VCaP (cell line): ENCODE measurements at regions not wholly inside any gene's neighbourhood (a gene's known extent, or its start where the extent isn't known, plus 50 kb on each side); places are given as distances from the start of the nearest gene placed in this dataset.

ENCODE experiments used
- H3K27ac ChIP-seq: fragments of 450-650 bp; 2 replicates; pipeline ENCODE4 v1.5.1; 2017
- TF ChIP-seq, protein P1 (sequence below): fragments of 450-650 bp; conservative IDR thresholded peaks from 2 replicates; pipeline ENCODE4 v1.5.1; 2017; ENCODE audit warnings: mild to moderate bottlenecking, moderate library complexity

DNA sequence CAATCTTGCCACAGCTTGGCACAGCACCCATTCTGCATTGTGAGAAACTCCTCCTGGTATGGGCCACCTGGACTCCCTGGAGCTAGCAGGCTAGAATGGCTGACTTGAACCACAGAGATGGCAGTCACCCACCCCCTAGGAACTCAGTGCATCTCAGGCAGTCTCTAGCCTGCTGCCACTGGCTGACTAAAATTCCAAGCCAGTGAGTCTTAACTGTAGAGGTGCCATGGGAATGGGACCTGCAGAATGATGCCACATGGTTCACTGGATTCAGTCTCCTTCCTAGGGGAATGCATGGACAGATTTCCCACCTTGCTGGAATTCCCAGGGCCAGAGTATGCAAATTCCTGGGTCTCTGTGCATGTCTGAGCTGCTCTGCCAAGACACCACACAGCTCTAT is 382.9 kb downstream of the MAN2A1 start:
- no peak overlapping the region for H3K27ac ChIP-seq

DNA sequence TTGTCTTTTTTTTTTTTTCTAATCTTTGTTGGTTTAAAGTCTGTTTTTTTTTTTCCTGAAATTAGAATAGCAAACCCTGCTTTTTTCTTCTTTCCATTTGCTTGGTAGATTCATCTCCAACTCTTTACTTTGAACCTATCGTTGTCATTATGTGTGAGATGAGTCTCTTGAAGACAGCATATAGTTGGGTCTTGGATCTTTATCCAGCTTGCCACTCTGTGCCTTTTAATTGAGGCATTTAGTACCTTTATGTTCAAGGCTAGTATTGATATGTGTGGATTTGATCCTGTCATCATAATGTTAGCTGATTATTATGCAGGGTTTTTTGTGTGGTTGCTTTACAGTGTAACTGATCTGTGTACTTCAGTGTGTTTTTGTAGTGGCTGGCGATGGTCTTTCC is 383.8 kb downstream of the MAN2A1 start:
- no peak overlapping the region for H3K27ac ChIP-seq
- TF ChIP-seq, protein P1, sequence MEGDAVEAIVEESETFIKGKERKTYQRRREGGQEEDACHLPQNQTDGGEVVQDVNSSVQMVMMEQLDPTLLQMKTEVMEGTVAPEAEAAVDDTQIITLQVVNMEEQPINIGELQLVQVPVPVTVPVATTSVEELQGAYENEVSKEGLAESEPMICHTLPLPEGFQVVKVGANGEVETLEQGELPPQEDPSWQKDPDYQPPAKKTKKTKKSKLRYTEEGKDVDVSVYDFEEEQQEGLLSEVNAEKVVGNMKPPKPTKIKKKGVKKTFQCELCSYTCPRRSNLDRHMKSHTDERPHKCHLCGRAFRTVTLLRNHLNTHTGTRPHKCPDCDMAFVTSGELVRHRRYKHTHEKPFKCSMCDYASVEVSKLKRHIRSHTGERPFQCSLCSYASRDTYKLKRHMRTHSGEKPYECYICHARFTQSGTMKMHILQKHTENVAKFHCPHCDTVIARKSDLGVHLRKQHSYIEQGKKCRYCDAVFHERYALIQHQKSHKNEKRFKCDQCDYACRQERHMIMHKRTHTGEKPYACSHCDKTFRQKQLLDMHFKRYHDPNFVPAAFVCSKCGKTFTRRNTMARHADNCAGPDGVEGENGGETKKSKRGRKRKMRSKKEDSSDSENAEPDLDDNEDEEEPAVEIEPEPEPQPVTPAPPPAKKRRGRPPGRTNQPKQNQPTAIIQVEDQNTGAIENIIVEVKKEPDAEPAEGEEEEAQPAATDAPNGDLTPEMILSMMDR, result no peak

More for the DNA sequence above, 382.9 kb downstream of the MAN2A1 start:
- TF ChIP-seq, protein P1, result no peak

DNA sequence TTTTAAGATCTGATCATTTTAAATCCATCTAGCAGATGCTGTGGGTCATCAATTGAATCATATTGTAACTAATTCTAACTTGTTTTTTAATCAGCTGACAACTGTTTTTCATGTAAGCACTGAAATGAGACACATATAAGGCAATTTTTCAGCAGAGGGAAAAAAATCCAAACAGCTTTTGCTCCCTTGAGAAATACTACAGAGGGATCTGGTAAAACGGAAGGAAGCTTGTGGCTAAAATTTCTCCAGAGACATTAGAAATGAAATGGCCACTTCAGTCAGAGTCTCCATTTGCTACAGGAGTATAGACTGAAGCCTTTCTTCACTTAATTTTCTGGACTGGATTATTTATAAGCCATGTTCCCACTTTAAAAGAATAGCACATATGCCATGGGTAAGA is 385.9 kb downstream of the MAN2A1 start:
- TF ChIP-seq, protein P1, result no peak
- H3K27ac ChIP-seq, result no peak overlapping the region

DNA sequence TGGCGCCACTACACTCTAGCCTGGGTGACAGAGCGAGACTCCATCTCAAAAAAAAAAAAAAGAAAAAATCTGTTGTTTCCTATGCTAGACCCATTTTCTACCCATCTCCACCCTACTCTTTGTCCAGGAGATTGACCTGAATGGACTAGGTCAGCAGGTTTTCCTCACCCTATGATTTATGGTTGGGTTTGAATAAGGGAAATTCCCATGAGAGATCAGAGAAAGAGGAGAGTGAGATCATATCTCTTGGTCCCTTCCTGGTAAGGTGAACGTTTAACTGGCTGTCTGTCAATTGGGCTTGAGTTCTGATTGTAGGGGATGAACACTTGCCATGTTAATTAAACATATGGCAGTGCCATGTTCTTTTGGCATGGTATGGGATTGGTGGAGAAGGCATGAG is 387.4 kb downstream of the MAN2A1 start:
- TF ChIP-seq, protein P1, result no peak
- no peak overlapping the region for H3K27ac ChIP-seq

DNA sequence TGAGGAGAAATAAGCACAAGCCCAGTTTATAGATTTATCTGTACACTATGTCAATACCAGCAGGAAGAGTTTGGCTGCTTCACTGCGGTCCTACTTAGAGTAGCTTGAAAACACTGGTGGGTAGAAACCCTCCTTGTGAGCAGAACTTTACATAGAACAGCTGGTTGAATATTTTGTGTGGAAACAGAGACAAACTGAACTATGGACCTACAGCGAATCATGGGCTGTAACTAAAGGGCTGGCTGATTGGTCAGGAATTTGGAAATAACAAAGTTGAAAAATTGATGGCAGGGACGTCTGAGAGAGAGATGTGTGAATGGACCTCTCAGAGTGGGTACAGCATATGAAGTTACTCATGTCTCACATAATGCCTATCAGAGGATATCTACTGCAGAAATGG is 392.5 kb downstream of the MAN2A1 start:
- no peak overlapping the region for H3K27ac ChIP-seq
- TF ChIP-seq, protein P1, result no peak

DNA sequence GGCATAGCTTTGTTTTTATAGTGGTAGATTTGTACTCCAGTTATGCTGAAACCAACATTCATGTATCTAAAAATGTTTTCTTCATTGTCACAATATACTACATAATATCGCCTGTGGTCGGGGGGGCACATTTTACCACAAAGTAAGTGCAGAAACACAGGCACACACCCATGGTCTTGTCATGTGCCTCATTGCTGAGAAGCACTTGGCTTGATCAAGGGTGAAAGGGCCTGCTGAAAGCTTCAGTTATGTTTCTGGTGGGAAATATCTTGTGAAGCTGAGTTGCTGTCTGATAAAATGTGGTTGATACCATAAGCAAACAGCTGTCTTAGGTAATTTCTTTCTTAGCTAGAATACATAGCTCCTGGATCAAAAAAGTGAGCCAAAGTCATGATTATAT is 393.1 kb downstream of the MAN2A1 start:
- no peak overlapping the region for H3K27ac ChIP-seq
- TF ChIP-seq, protein P1, result no peak

DNA sequence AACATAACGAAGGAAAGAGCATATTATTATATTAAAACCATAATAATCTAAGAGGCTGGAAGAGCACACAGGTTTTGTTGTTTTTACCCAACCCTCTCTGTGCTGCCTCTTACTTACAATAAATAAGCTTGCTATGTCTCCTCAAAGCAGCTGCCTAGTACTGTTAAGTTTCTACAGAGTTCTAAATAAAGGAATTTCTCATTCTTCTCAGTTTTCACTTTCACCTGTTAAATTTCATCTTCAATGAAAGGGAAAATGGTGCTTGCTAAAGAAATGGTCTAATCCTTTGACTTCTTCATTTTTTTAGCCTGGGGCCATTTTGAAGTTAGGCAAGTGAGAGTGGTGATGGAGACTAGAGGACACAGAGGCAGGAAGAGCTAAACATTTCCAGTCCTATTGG is 396.1 kb downstream of the MAN2A1 start:
- no peak overlapping the region for H3K27ac ChIP-seq
- TF ChIP-seq, protein P1, result no peak
